HG03025 (cell line): ENCODE measurements at regions not wholly inside any gene's neighbourhood (a gene's known extent, or its start where the extent isn't known, plus 50 kb on each side); places are given as distances from the start of the nearest gene placed in this dataset.
"Not testable (repeated sequence)": the region's sequence is repeated elsewhere in the genome, so short reads cannot be mapped to it uniquely, and the experiment has no call there.

ENCODE experiments used
- ATAC-seq: cut with Tn5 transposase; IDR thresholded peaks from one replicate; pipeline ENCODE4 v1.9.1; 2021; ENCODE audit warnings: mild to moderate bottlenecking, moderate library complexity; ENCODE audit not compliant: unreplicated experiment, low FRiP score

DNA sequence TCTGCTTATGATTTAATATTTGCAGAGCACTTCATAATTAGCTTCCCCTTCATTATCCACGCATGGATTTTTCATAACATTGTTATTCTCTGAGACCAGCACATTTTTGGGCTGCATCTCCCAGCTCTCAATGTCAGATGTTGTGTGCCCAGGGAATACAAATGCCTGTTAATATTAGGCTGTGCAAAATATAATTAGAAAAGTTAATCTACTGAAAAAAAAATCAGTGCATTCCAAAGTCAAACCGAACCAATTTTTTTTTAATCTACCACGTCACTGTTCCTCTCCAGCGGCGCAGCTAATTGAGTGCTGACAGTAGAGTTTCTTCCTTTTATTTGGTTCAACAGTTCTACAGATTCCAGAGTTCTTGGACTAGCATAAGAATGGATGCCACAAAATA lies 191.0 kb upstream of the RGS6 start:
- no peak for ATAC-seq

DNA sequence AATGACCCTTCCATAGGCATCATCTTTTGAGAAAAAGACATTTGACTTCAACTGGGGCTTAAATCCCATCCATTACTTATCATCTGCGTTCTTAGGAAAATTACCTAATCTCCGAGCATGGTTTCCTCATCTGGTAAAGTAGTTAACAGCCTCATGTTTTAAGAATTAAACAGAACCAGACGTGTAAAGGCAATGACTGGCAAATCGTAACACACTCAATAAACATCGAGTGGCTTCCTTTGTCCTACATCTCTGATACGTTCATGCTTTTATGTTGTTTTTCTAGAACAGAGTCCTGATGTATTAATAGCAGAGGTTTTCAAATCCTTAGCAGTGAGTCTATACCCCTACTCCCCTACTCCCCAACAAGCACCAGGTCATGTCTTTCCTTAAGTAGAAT lies 189.7 kb upstream of the RGS6 start:
- ATAC-seq, result no peak

DNA sequence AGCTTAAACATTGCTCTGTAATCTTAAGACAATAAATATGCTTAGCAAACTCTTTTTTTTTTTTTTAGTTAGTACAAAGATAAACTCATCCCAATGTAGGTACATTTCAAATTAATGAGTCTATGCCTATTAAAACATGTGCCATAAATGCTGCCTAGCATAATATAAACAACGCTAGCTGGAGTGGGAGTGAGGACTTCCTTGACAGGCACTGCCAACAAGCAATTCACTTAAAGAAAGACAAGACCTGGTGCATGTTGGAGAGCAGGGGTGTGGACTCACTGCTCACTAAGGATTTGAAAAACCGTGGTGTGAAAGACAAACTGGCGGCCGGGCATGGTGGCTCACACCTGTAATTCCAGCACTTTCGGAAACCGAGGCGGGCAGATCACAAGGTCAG lies 187.2 kb upstream of the RGS6 start:
- no peak for ATAC-seq

DNA sequence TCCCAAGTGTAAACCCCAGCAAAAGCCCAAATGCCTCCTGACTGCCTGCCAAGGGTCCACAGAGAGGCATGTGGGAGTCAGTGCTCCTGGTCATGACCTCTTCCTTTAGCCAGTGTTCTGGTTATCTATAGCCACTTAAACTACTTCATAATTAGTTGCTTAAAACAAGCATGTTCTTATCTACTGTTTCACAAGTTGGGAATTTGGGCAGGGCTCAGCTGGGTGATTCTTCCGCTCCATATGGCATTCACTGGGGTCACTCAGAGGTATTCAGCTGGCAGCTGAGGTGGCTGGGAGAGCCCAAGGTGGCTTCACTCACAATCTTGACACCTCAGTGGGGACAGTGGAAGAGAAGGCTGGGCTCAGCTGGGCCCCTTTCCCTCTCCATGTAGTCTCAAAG lies 184.0 kb upstream of the RGS6 start:
- no peak for ATAC-seq

DNA sequence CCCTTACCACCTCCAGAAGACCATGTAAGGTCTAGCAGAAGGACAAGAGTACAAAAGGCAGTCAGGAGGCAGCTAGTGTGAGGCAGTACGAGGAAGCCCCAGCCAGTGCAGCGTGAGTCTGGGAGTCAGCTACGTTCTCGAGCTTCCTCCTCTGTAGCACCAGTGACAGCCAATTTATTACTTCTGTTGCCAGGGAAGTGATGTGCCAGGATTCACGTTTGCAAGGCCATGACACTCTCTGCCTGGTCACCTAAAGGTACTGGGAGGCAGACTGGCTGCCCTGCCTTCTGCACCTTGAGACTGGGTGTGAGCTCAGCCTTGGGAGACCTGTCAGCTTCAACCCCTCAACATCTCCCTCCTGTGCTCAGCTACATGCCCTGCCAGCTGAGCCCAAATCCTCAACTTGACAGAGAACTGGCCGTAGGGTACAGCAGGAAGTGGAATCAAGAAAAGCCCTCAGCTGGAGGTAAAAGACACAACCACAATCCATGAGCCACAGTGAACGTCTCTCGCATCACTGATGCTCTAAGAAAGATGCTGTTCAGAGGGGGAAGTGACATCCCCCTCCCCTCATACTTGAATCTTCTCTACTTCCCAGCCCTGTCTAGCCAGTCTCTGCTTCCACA lies 182.5 kb upstream of the RGS6 start:
- no peak for ATAC-seq

DNA sequence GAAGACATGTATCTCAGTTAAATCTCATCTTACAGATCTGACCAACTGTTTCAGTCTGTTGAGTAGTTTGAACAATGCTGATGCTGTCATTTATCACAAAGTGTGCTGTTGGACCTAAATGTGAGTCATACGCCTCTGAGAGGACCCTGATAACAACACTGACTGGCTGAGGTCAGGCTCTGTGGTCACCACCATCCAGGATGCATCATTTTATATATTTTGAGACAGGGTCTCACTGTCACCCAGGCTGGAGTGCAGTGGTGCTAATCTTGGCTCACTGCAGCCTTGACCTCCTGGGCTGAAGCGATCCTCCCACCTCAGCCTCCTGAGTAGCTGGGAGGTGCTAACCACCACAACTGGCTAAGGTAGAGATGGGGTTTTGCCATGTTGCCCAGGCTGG lies 181.0 kb upstream of the RGS6 start:
- no peak for ATAC-seq

DNA sequence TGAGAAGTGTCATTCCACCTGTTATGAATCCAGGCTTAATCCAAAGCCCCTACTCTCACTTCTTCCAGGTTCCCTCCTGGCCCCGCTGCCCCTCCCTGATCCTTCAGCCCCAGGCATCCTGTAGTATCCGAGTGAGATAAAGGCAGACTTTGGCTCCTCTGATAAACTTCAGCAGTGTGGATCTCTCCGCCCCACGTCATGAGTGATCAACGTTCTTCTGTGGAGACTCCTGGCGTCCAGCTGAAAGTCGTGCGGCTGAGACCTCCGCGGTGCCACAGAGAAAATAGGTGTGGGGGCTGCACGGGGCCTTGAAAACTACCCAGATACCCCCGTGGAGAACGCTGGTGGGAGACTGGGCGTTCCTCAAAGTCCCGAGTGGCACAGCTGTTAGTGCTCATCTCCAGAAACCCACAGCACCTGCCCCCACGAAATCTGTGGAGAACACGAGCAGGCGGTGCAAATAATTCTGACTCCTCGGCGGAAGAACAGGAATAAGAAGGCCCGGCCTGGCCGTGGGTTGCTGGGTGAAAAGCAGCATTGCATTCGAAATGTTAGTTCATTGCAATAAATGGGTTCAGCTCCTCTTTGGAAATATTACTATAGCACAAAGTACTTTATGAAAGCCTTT lies 180.0 kb upstream of the RGS6 start:
- ATAC-seq, result no peak

DNA sequence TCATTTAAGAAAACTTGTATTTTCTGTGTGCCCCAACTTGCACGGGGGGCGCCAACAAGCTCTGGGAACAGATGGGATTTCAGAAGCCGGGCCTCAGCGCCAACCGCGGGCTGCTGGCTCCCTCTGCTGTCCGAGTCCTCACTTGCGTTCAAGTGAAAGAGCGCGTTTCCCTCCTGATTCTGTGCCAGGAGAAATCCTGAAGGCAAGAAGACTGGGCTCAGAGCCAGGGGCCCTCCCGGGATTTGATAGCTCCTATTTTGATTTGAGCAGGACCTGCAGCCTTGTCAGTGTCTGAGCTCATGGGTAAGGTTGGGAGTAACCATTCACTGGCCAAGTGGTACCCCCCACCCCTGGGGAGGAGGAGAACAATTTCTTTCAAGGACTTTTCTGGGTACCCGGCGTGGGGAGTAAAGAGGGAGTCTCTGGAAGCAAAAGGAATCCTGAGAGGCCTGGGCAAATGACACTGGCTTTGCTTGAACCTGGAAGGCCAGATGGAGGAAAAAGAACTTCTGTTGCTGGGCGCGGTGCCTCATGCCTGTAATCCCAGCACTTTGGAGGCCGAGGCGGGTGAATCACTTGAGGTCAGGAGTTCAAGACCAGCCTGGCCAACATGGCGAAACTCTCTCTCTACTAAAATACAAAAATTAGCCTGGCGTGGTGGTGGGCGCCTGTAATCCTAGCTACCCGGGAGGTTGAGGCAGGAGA lies 179.0 kb upstream of the RGS6 start:
- ATAC-seq, result no peak

DNA sequence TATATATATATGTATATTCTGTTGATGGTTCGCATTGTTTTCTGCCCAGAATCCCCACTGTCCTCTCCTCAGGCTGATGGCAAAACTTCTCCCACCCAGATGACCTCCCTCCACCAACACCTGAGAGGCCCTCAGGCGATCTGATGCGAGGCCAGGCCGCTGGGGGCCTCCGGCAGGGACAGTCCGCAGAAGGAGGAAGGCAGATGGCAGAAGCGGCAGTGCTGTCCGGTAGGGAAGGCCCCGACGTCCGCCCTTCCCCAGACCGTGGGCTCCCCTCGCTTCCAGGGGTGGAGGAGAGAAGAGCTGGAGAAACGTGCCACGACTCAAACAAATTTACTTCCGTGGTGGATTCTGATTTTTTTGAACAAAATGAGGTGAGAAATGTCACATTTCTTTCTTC lies 178.3 kb upstream of the RGS6 start:
- ATAC-seq, result no peak

DNA sequence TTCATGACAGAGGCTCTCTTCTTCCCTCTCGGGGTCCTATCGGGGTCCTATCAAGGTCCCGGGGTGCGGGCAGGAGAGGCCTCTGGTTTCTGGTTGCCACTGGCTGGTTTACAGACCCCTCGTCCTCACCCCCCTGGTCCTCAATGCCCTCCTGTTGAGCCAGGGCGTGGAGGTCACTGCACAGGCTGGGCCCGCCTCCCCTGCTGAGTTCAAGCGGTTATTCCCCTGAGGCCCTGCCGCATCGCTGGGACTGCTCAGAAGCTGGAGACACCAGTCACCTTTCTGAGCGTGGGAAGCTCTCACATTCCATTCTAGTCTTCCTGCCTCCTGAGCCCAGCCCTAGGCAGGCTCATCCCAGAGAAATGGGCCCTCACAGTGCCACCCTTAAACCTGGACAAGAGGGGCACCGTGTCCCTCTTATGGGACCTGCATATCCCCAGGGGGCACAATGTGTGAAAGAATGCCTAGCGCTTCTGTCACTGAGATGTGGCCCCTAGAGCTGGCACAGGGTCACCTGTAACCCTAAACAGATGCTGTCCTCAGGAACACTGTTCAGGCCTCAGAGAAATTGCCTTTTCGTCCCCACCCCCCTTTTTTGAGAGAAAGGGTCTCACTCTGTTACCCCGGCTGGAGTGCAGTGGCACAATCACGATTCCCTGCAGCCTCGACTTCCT lies 177.7 kb upstream of the RGS6 start:
- no peak for ATAC-seq

DNA sequence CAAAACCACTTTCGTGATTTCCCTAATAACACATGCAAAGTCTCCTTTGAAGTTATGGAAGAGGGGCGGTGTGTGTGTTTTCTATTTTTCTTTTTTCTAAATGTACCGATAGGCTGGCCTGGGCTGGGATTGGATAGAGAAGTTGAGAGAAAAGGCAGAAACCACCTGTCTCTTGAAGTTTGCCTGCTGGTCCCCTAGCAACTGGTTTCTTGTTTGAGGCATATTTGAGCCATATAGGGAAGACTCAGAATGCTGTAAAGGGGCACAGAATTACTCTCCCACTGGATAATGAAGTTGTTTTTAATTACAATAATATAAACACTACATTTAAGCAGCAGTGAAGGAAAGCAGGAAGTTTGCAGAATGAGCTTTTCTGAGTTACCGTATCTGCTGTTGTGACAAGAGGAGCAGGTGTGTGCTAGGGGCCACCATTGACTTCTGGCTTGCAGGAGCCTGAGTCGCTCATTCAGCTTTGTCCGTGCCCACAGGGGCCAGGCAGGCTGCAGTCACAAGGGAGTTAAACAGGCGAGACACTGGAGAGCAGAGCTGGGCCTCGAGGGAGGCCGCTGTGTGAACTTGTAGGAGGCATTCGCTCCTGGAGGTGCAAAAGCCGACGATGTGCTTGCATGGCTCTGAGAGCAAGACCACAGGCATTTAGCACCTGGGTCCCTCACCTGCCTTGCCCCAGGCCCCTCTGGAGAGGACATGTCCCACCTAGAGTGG lies 173.8 kb upstream of the RGS6 start:
- no peak for ATAC-seq

DNA sequence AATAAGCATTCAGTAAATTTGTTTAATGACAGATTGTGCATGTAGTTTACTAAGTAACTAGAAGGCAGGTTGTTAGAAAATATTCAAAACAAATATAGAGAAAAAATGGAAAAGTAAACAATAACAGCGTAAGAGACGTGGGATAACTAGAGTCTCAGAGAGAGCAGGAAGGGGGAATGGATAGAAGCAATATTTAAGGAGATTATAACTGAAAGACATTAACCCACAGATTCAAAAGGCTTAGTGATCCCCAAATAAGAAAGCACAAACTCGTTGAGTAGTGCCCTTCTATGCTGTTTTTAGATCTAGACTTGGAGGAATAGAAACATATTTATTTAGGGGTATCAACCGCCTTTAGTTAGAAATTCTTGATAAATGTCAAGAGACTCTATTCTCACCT lies 169.7 kb upstream of the RGS6 start:
- no peak for ATAC-seq

DNA sequence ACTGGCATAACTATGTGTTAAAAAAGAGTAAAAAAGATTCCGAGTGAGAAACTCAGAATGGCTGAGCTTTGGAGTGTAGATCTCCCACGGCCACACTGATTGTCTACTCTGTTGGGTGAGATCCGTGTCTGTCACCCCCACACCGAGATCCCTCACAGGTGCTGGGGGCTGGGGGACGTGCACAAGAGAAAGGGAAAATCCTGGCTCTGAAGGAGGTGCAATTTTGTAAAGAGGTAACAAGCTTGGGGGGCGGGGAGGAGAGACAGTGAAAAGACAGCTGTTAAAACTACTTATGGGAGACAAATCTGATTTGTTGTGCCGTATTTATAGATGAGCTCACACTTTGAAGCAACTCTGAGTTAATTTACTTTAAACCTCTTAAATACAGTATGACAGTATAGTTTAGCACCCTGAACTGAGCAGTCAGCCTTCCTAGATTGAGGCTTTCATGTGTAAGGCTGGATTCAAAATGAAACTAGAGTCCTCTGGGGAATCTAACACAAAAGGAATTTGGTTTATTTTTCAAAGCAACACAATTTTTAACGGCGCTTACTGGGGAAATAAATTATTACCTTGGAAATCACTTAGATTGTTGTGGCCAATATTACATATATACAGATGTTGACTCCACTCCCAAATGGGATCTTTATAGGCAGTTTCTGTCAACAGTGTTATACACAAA lies 167.4 kb upstream of the RGS6 start:
- no peak for ATAC-seq

DNA sequence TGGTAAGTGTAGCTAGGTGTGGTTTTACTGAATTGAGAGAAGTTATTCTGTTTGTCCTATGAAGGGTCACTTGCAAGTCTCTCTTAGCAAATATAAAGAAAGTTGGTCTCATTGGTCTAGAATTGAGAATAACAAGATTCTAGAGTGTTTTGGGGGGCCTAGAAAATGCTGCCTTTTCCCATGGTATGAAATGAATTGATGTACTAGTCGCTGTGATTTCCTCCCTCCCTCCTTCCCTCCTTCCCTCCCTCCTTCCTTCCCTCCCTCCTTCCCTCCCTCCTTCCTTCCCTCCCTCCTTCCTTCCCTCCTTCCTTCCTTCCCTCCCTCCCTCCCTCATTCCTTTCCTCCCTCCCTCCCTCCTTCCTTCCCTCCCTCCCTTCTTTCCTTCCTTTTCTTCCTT lies 166.7 kb upstream of the RGS6 start:
- no peak for ATAC-seq

DNA sequence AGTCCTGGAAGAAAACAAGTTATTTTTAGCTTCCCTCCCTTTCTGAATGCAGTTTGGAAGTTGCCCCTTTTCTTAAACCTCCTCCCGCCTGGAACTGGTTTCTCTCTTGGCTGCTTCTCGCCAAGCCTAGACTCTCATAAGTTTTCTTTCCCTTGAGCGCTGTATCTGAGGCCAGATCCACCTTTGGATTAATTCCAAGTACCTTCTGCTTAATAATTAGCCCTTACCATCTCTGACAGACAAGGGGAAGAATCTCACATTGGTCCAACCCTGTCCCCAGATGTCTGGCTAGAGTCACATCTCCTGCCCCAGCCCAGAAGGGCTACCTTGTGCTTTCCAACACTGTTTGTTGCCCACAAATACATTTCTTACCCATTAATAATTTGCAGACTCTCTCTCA lies 161.8 kb upstream of the RGS6 start:
- ATAC-seq, result no peak

DNA sequence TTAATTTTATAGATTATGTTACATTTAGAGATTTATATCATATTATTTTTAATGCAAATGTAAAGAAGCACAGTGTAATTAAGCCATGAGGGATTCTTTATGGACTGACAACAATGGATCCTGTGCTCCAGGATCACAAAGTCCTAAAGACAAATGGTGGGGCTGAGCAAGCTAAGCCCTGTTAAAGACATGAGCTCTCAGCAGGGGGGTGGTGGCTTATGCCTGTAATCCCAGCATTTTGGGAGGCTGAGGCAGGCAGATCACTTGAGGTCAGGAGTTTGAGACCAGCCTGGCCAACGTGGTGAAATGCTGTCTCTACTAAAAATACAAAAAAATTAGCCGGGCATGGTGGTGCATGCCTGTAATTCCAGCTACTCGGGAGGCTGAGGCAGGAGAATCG lies 160.8 kb upstream of the RGS6 start:
- not testable (repeated sequence) for ATAC-seq

DNA sequence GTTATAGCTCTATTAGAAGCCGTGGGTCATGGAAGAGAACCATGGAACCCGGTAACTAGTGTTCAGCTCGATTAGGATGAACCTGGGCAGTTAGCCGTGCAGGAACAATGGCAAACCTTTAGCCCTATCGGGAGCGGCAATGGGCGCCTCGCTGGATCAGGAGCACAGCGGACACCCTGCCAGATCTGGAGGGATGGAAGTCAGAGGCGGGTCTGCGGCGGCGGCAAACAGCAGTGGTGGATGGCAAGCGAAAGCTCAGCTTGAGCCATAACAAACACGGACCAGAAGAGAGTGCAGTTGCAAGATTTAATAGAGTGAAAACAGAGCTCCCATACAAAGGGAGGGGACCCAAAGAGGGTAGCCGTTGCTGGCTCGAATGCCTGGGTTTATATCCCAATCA lies 160.2 kb upstream of the RGS6 start:
- not testable (repeated sequence) for ATAC-seq

DNA sequence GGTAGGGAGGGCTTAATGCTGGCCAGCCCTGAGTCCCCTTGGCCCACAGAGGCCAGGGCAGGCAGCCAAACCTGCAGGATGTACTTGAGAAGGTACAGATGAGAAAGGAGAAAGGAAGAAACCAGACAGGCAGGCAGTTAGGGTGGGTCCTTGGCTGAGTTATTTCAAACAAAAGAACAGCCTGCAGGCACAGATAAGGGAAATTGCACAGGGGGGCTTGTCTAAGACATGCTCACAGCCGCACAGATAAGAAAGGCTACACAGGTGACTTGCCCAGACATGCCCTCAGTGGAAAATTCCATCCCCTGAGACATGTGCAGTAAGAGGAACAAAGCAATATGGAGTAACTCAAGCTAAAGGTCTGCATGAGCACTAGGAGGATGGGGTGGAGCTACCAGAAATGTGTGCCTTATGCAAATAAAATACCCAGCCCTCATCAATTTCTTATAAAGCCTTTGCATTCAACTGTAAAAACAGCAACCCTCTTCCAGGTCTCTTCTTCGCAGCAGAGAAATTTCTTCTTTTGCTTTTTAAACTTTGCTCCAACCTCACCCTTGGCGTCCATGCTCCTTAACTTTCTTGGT lies 158.2 kb upstream of the RGS6 start:
- ATAC-seq, result no peak

DNA sequence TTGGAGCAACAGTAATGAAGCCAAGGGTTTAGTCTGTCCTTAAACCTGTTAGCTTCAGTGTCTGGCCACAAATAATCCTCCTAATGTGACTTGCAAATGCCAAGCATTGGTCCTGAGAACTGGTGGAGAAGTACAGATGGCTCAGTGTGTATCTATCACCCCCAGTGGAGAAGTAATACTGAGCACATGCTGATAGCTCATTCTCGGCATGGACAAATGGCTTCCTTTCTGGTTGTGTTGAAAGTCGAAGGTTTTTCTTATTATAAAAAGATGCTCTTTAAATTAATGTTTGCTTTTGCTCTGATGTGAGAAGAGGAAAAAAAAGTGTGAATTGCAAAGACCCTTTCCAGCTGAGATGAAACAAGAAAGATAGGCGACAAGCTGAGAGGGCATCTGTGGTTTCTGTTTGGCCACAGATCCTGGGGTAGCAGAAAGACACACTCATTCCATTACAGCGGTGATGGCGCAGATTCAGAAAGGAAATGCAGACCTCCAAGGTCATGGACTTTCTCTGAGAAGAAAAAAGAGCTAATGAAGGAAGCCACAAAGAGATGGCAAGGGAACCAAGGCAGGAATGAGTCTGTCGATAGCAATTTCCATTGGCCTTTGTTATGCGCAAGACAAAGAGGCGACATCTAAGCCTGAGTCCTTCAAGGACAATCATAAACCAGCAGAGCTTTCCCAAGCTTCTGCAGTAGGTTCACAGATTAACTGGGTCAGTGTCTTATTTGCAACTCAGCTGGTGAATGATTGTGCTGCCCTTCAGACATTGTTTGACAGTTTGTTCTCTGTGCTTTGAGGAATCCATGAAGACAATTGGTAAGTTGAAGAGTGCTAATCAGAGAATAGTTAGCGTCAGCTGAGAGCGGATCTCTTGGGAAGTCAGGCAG lies 155.5 kb upstream of the RGS6 start:
- ATAC-seq, result no peak
